ENCODE measurements at regions not wholly inside any gene's neighbourhood (a gene's known extent, or its start where the extent isn't known, plus 50 kb on each side); places are given as distances from the start of the nearest gene placed in this dataset.
"Not testable (repeated sequence)": the region's sequence is repeated elsewhere in the genome, so short reads cannot be mapped to it uniquely, and the experiment has no call there.

GRCh38 chr1:30550365-30551220, 172.8 kb downstream of the MATN1 start:
- no peak for DNase-seq

GRCh38 chr1:30549872-30550271, 173.5 kb downstream of the MATN1 start:
- DNase-seq: not testable (repeated sequence)

GRCh38 chr1:30548294-30548693, 175.1 kb downstream of the MATN1 start:
- no peak for DNase-seq

GRCh38 chr1:30547326-30547725, 176.1 kb downstream of the MATN1 start:
- not testable (repeated sequence) for DNase-seq

GRCh38 chr1:30545365-30545764, 178.0 kb downstream of the MATN1 start:
- DNase-seq: no peak

- no peak for DNase-seq
These were observed 181.5 kb downstream of the MATN1 start for GRCh38 chr1:30541721-30542485.

GRCh38 chr1:30540611-30541192, 182.7 kb downstream of the MATN1 start:
- DNase-seq: no peak

- no peak for DNase-seq
These were observed 183.5 kb downstream of the MATN1 start for GRCh38 chr1:30539884-30540283.

GRCh38 chr1:30538993-30539867, 184.2 kb downstream of the MATN1 start:
- DNase-seq: no peak

GRCh38 chr1:30538226-30538992, 185.0 kb downstream of the MATN1 start:
- no peak for DNase-seq

GRCh38 chr1:30537279-30537678, 186.1 kb downstream of the MATN1 start:
- DNase-seq: no peak

GRCh38 chr1:30536530-30536929, 186.9 kb downstream of the MATN1 start:
- DNase-seq: no peak

GRCh38 chr1:30535595-30536325, 187.6 kb downstream of the MATN1 start:
- DNase-seq: no peak

- DNase-seq: no peak
These were observed 188.8 kb downstream of the MATN1 start for GRCh38 chr1:30534551-30534940.

GRCh38 chr1:30533796-30534550, 189.4 kb downstream of the MATN1 start:
- no peak for DNase-seq

- DNase-seq: no peak
These were observed 190.2 kb downstream of the MATN1 start for GRCh38 chr1:30533141-30533540.

- DNase-seq: no peak
These were observed 190.8 kb downstream of the MATN1 start for GRCh38 chr1:30532621-30533020.

- no peak for DNase-seq
These were observed 195.8 kb downstream of the MATN1 start for GRCh38 chr1:30527511-30528140.

- no peak for DNase-seq
These were observed 196.6 kb downstream of the MATN1 start for GRCh38 chr1:30526652-30527345.
